Activated CD8-positive, alpha-beta T cell treated with anti-CD3 and anti-CD28 coated beads for 36 hours (primary cell): ENCODE measurements at regions not wholly inside any gene's neighbourhood (a gene's known extent, or its start where the extent isn't known, plus 50 kb on each side); places are given as distances from the start of the nearest gene placed in this dataset.

Experiments used
- ATAC-seq: fragments of 200-7000 bp; cut with Tn5 transposase; one replicate; pipeline ENCODE4 v1.10.0; 2021; ENCODE audit warnings: mild to moderate bottlenecking, moderate library complexity
- CTCF ChIA-PET: fragments of 350-600 bp; sonication (Branson Sonifier 250); formaldehyde crosslinking; loops from one replicate; lab custom pipeline; 2021; ENCODE audit warnings: antibody characterized with exemption; lab: Charles Lee
- POLR2A ChIA-PET: fragments of 350-600 bp; sonication (Branson Sonifier 250); formaldehyde crosslinking; loops from one replicate; lab custom pipeline; 2021; ENCODE audit warnings: antibody characterized with exemption; lab: Charles Lee
- DNase-seq: peaks from one replicate; pipeline ENCODE4 v3.0.0-alpha.2; 2020
- H3K27ac Mint-ChIP-seq: one replicate; pipeline ENCODE4 v1.8.0; 2021; ENCODE audit warnings: mild to moderate bottlenecking, mixed read lengths
- H3K27me3 Mint-ChIP-seq: one replicate; pipeline ENCODE4 v1.8.0; 2021; ENCODE audit warnings: mixed read lengths
- H3K36me3 Mint-ChIP-seq: one replicate; pipeline ENCODE4 v1.8.0; 2021; ENCODE audit warnings: low read depth, mixed read lengths
- H3K4me1 Mint-ChIP-seq: one replicate; pipeline ENCODE4 v1.8.0; 2021; ENCODE audit warnings: low read depth, mixed read lengths
- H3K4me3 Mint-ChIP-seq: one replicate; pipeline ENCODE4 v1.8.0; 2021; ENCODE audit warnings: mild to moderate bottlenecking, moderate library complexity, mixed read lengths
- H3K9me3 Mint-ChIP-seq: one replicate; pipeline ENCODE4 v1.8.0; 2021; ENCODE audit warnings: mixed read lengths
- CTCF ChIP-seq: fragments of 200-600 bp; IDR thresholded peaks from one replicate; pipeline ENCODE4 v1.8.0; 2022; ENCODE audit warnings: antibody characterized with exemption, mild to moderate bottlenecking
- intact Hi-C: fragments of 100-400 bp; cut with micrococcal nuclease; formaldehyde crosslinking; loops from one replicate; pipeline ENCODE4 v1.10.0; 2022

GRCh38 chr11:109819410-109819809, 273.8 kb upstream of the ZC3H12C start:
- peaks cover 4% of the 10 kb centered on the region for H3K4me1 Mint-ChIP-seq
- no peak overlapping the region for H3K4me3 Mint-ChIP-seq
- no peak for DNase-seq
- H3K9me3 Mint-ChIP-seq, result no peaks in the 10 kb centered on the region
- no peak for ATAC-seq
- no peak overlapping the region for H3K27ac Mint-ChIP-seq
- no peaks in the 10 kb centered on the region for H3K36me3 Mint-ChIP-seq
- POLR2A ChIA-PET, result no interaction called here
- no peak for TF ChIP-seq CTCF
- intact Hi-C loops, result no loop called here
- CTCF ChIA-PET, result no interaction called here
- H3K27me3 Mint-ChIP-seq, result peaks cover 2% of the 10 kb centered on the region

GRCh38 chr11:109821511-109821910, 271.7 kb upstream of the ZC3H12C start:
- Mint-ChIP-seq H3K9me3 (no peaks in the 10 kb centered on the region), H3K4me1 (peaks cover 4% of the 10 kb centered on the region), H3K36me3 (no peaks in the 10 kb centered on the region), H3K27ac (no peak overlapping the region), H3K4me3 (no peak overlapping the region), H3K27me3 (peaks cover 2% of the 10 kb centered on the region)
- intact Hi-C loops, result no loop called here
- ChIA-PET POLR2A (no interaction called here), CTCF (interaction anchor here (0.6 kb wide), 1 partner anchor 349 kb away, joined by 3 read pairs; no protein-coding TSS in a partner anchor)
- TF ChIP-seq CTCF, result no peak
- no peak for ATAC-seq
- no peak for DNase-seq

DNA sequence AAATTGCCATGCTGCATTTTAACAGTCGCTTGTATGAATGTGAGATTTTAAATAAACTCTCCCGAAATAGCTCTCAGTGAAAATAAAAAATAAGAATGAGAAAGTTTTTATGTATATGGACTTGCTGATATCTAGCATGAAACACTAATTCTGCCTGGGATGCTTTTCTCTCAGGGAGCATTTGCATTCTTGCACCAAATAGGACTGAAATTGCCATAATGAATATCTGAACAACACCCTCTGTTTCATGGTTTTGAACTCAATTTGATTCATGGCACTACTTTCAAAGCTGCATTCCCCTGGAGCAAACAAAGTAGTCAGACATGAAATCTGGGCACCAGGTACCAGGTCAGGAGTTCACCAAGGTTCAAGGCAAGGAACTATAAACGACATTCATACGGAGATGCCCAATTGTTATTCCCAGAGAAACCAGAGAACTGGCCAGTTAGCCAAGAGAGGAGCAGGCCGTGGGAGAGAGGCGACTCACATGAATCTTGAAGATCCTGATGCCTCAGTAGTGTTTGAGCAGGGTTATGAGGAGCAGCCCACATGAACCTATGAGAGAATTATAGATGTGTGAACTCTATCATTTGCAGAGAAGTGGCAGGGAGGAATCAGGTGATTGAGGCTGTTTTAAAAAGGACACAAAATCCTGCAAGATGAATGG, 270.6 kb upstream of the ZC3H12C start:
- ChIA-PET POLR2A (no interaction called here), CTCF (no interaction called here)
- ATAC-seq (no peak), DNase-seq (no peak)
- Mint-ChIP-seq H3K27ac (no peak overlapping the region), H3K27me3 (peaks cover 2% of the 10 kb centered on the region), H3K4me1 (peaks cover 4% of the 10 kb centered on the region), H3K4me3 (no peak overlapping the region), H3K36me3 (no peaks in the 10 kb centered on the region), H3K9me3 (no peaks in the 10 kb centered on the region)
- intact Hi-C loops, result no loop called here
- TF ChIP-seq CTCF, result no peak

GRCh38 chr11:109828387-109828786, 264.8 kb upstream of the ZC3H12C start:
- Mint-ChIP-seq H3K4me3 (no peak overlapping the region), H3K27me3 (no peaks in the 10 kb centered on the region), H3K9me3 (peaks cover 3% of the 10 kb centered on the region), H3K36me3 (no peaks in the 10 kb centered on the region), H3K4me1 (no peaks in the 10 kb centered on the region), H3K27ac (no peak overlapping the region)
- intact Hi-C loops, result no loop called here
- ChIA-PET POLR2A (no interaction called here), CTCF (no interaction called here)
- DNase-seq, result no peak
- no peak for ATAC-seq
- no peak for TF ChIP-seq CTCF

DNA sequence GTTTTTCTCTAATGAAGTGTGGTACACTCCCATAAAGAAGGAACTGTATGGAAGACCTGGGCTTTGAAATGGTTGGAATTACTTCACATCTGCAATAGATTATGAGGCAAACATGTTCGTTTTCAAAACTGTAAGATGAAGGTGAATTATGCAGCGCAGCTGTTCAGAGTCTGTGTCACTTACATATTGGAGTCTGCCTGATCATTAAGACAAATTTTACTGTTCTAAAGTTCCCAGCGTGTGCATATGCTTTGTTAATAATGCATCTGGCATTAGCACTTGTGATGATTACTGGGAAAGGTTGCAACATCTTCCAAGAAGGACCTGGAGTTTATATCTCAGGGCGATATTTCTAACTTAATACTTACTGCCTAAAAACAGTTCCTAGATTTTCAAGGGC, 255.2 kb upstream of the ZC3H12C start:
- intact Hi-C loops, result no loop called here
- no peaks in the 10 kb centered on the region for H3K4me1 Mint-ChIP-seq
- CTCF ChIA-PET, result no interaction called here

More for the DNA sequence above, 255.2 kb upstream of the ZC3H12C start:
- H3K27ac Mint-ChIP-seq, result no peak overlapping the region
- ATAC-seq (no peak), DNase-seq (no peak)
- TF ChIP-seq CTCF, result no peak
- POLR2A ChIA-PET, result no interaction called here
- H3K36me3 Mint-ChIP-seq, result no peaks in the 10 kb centered on the region
- no peak overlapping the region for H3K4me3 Mint-ChIP-seq
- no peaks in the 10 kb centered on the region for H3K9me3 Mint-ChIP-seq
- peaks cover 2% of the 10 kb centered on the region for H3K27me3 Mint-ChIP-seq
